Cardiac muscle cell (in vitro differentiated cells and primary cell): ENCODE measurements at regions not wholly inside any gene's neighbourhood (a gene's known extent, or its start where the extent isn't known, plus 50 kb on each side); places are given as distances from the start of the nearest gene placed in this dataset.

Experiments
- DNase-seq, 2 donors: peaks; one replicate each; pipeline versions ENCODE4 v3.0.0 to v3.0.0-alpha.2; 2010 to 2017; ENCODE audit warnings: low read depth in 1 of 2, low spot score in 1 of 2
- H3K27ac ChIP-seq: fragments of 200-600 bp; sonication (generic); 2 replicates; pipeline ENCODE4 v1.5.1; 2016
- H3K27me3 ChIP-seq: fragments of 200-600 bp; sonication (generic); 2 replicates; pipeline ENCODE4 v1.6.0; 2016; ENCODE audit warnings: control low read depth
- H3K36me3 ChIP-seq: fragments of 200-600 bp; sonication (generic); 2 replicates; pipeline ENCODE4 v1.5.1; 2016; ENCODE audit warnings: control low read depth
- H3K4me1 ChIP-seq: fragments of 200-600 bp; sonication (generic); 2 replicates; pipeline ENCODE4 v1.8.1; 2017; ENCODE audit warnings: low read depth, mild to moderate bottlenecking, mixed run types
- H3K4me3 ChIP-seq: fragments of 200-600 bp; sonication (generic); 2 replicates; pipeline ENCODE4 v1.5.1; 2016; ENCODE audit warnings: mild to moderate bottlenecking
- H3K9me3 ChIP-seq: fragments of 200-600 bp; sonication (generic); 2 replicates; pipeline ENCODE4 v1.5.1; 2017; ENCODE audit warnings: low read depth, mild to moderate bottlenecking, control low read depth
- TF ChIP-seq, protein P1 (sequence below): IDR thresholded peaks from 2 replicates; pipeline ENCODE4 v1.5.1; 2012; ENCODE audit warnings: low read depth, mild to moderate bottlenecking, low read length

- H3K4me1 ChIP-seq: no peaks in the 10 kb centered on the region
- no peak for DNase-seq
- H3K4me3 ChIP-seq: no peak overlapping the region
- TF ChIP-seq, protein P1, sequence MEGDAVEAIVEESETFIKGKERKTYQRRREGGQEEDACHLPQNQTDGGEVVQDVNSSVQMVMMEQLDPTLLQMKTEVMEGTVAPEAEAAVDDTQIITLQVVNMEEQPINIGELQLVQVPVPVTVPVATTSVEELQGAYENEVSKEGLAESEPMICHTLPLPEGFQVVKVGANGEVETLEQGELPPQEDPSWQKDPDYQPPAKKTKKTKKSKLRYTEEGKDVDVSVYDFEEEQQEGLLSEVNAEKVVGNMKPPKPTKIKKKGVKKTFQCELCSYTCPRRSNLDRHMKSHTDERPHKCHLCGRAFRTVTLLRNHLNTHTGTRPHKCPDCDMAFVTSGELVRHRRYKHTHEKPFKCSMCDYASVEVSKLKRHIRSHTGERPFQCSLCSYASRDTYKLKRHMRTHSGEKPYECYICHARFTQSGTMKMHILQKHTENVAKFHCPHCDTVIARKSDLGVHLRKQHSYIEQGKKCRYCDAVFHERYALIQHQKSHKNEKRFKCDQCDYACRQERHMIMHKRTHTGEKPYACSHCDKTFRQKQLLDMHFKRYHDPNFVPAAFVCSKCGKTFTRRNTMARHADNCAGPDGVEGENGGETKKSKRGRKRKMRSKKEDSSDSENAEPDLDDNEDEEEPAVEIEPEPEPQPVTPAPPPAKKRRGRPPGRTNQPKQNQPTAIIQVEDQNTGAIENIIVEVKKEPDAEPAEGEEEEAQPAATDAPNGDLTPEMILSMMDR: no peak
- no peaks in the 10 kb centered on the region for H3K27me3 ChIP-seq
- H3K27ac ChIP-seq: no peak overlapping the region
- no peaks in the 10 kb centered on the region for H3K36me3 ChIP-seq
- H3K9me3 ChIP-seq: no peaks in the 10 kb centered on the region
Measured at GRCh38 chr1:213656039-213656438, 331.7 kb upstream of the PROX1 start.

DNA sequence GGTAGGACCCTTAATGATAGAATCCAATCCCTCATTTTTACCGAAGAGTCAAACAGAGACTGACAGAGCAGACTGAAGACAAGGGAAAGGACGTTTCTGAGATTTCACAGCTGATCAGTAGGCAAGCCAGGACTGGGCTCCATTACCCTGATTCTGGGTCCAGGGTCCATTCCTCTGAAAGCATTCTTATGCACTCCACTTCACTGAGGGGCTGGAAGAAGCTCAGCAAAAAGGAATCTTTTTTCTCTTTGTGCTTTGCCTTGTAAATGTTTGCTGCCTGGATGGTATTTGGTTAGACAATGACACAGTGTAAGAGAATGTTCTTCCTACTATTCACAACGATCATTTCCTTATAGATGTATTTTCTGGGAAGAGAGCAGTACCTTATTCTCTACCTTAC is 331.3 kb upstream of the PROX1 start:
- no peak for DNase-seq
- H3K27ac ChIP-seq: no peak overlapping the region
- no peaks in the 10 kb centered on the region for H3K9me3 ChIP-seq
- H3K36me3 ChIP-seq: no peaks in the 10 kb centered on the region
- no peaks in the 10 kb centered on the region for H3K27me3 ChIP-seq
- H3K4me3 ChIP-seq: no peak overlapping the region
- H3K4me1 ChIP-seq: no peaks in the 10 kb centered on the region
- TF ChIP-seq, protein P1: no peak

- Histone ChIP-seq H3K4me1 (no peaks in the 10 kb centered on the region), H3K4me3 (no peak overlapping the region), H3K9me3 (no peaks in the 10 kb centered on the region), H3K36me3 (no peaks in the 10 kb centered on the region), H3K27ac (no peak overlapping the region), H3K27me3 (no peaks in the 10 kb centered on the region)
- no peak for DNase-seq
- TF ChIP-seq, protein P1: no peak
Measured at GRCh38 chr1:213657013-213657412, 330.8 kb upstream of the PROX1 start.

DNA sequence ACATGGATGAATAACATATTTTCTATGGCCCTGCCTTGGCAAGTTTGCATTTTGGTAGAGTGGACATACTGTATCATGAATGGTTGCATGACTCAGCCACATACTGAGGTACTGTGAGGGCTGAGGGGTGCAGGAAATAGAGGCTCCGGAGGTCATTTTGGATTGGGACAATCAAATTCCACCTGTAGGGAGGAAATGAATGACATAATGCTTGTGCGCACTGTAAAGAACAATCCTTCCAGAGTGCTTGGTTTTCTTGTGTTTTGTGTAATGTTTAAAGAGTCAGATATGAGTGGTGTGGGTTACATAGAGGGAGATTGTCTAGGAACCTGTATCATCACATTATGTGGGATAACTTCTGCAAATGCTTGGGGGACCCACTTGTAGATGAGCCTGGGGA is 329.9 kb upstream of the PROX1 start:
- Histone ChIP-seq H3K36me3 (no peaks in the 10 kb centered on the region), H3K27me3 (no peaks in the 10 kb centered on the region), H3K4me1 (no peaks in the 10 kb centered on the region), H3K9me3 (no peaks in the 10 kb centered on the region), H3K27ac (no peak overlapping the region), H3K4me3 (no peak overlapping the region)
- TF ChIP-seq, protein P1: no peak
- no peak for DNase-seq

- no peaks in the 10 kb centered on the region for H3K27me3 ChIP-seq
- no peak overlapping the region for H3K27ac ChIP-seq
- H3K36me3 ChIP-seq: no peaks in the 10 kb centered on the region
- no peak for DNase-seq
- no peaks in the 10 kb centered on the region for H3K9me3 ChIP-seq
- no peak overlapping the region for H3K4me3 ChIP-seq
- no peaks in the 10 kb centered on the region for H3K4me1 ChIP-seq
- TF ChIP-seq, protein P1: no peak
Measured at GRCh38 chr1:213658457-213658856, 329.3 kb upstream of the PROX1 start.
